ENCODE measurements at regions not wholly inside any gene's neighbourhood (a gene's known extent, or its start where the extent isn't known, plus 50 kb on each side); places are given as distances from the start of the nearest gene placed in this dataset.

DNA sequence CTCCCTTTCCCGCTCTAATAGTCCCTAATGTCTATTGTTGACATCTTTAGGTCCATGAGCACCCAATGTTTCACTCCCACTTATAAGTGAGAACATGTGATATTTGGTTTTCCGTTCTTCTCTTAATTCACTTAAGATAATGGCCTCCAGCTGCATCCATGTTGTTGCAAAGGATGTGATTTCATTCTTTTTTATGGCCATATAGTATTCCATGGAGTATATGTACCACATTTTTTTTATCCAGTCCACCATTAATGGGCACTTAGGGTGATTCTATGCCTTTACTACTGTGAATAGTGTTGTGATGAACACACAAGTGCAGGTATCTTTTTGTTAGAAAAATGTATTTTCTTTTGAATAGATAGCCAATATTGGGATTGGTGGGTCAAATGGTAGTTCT, 126.0 kb upstream of the RAB3GAP2 start:
- in situ Hi-C loops (cut with MboI; ENCODE audit: low pct_unique_long_range_greater_than_20kb, low sequenced_read_pairs, unreplicated experiment) = no loop called here
- no peak for DNase-seq (ENCODE audit: low spot score)

DNA sequence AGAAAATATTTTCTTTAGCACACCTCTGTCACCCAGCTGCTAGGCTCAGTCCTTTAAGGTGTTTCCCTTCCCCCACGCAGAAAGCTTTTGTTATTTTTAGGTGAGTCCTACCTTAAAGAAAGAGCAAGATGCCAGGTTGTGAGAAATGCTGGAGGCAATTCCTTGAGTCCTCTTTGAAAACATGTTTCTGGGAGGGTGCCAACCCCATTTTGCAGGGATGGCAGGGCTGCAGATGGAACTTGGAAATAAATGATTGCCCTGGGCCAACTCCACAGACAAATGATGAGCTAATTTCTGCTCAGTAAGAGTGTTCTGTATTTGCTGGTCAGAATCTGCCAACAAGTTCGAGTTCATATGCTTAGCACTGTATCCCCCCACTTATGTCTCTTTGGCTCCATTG, 119.2 kb upstream of the RAB3GAP2 start:
- no peak for DNase-seq (ENCODE audit: low spot score)
- TF ChIP-seq, protein P1, sequence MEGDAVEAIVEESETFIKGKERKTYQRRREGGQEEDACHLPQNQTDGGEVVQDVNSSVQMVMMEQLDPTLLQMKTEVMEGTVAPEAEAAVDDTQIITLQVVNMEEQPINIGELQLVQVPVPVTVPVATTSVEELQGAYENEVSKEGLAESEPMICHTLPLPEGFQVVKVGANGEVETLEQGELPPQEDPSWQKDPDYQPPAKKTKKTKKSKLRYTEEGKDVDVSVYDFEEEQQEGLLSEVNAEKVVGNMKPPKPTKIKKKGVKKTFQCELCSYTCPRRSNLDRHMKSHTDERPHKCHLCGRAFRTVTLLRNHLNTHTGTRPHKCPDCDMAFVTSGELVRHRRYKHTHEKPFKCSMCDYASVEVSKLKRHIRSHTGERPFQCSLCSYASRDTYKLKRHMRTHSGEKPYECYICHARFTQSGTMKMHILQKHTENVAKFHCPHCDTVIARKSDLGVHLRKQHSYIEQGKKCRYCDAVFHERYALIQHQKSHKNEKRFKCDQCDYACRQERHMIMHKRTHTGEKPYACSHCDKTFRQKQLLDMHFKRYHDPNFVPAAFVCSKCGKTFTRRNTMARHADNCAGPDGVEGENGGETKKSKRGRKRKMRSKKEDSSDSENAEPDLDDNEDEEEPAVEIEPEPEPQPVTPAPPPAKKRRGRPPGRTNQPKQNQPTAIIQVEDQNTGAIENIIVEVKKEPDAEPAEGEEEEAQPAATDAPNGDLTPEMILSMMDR (IDR thresholded peaks at IDR 0.05; ENCODE audit: extremely low read depth, insufficient read depth, missing control alignments) = no peak
- in situ Hi-C loops (cut with MboI; ENCODE audit: low pct_unique_long_range_greater_than_20kb, low sequenced_read_pairs, unreplicated experiment) = no loop called here

More for the DNA sequence above, 126.0 kb upstream of the RAB3GAP2 start:
- TF ChIP-seq, protein P1 (IDR thresholded peaks at IDR 0.05; ENCODE audit: extremely low read depth, insufficient read depth, missing control alignments) = no peak

DNA sequence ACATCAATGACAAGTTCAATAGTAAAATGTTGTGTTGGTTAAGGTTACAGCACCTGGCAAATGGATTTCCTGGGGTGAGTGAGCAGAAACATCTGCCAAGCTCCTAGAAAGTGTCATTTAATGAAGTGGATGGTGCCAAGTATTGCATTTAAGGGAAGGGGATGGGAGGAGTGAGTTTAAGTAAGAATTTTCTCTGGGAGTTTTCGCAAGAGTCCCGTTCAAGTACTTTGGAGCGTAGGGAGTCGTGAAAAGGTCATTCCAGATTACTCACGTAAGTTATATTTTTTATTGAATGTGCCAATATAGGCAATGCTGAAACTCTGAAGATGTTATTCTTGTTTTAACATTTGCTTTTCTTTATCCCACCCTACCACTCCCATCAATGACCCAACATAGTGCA, 117.4 kb upstream of the RAB3GAP2 start:
- no peak for DNase-seq (ENCODE audit: low spot score)
- TF ChIP-seq, protein P1 (IDR thresholded peaks at IDR 0.05; ENCODE audit: extremely low read depth, insufficient read depth, missing control alignments) = no peak
- in situ Hi-C loops (cut with MboI; ENCODE audit: low pct_unique_long_range_greater_than_20kb, low sequenced_read_pairs, unreplicated experiment) = no loop called here

DNA sequence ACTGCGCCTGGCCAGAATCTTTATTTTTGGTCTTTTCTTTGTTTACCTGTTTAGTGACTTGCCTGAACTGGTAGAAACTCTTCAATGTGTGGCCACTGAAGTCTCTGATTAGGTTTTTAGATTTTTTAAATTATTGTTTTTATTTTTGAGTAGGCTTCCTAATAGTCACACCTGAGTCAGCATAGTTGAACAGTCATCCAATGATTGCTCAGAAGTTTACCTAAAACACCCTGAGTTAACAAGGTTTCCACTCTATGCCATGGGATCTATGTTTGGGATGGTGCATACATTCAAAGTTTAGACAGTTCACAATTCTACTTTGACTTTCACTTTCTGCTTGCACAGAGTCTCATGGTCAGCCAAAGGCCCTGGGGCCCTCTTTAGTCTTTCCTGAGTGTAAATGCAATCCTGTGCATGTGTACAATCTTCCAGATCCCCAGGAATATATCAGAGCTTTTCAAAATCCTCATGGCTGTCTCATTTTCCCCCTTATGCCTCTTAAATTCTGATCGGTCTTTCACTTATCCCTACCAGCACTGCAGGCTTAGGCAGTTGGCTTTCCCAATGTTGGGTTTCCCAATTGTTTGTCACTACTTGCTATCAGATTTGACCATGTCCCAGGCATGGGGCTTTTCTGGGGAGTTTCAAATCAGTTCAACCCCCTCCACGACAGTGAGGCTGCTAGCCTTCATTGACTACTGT, 114.4 kb upstream of the RAB3GAP2 start:
- TF ChIP-seq, protein P1 (IDR thresholded peaks at IDR 0.05; ENCODE audit: extremely low read depth, insufficient read depth, missing control alignments) = no peak

DNA sequence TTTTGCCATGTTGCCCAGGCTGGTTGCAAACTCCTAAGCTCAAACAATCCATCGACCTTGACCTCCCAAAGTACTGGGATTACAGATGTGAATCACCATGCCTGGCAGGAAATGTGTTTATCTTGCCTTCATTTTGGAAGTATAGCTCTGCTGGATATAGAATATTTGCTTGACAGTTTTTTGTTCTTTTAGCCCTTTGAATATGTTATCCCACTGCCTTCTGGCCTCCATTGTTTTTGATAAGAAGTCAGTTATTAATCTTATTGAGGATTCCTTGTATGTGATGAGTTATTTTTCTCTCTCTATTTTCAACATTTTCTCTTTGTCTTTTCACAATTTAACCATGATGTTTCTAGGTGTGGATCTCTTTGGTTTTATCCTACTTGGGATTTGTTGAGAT, 112.9 kb upstream of the RAB3GAP2 start:
- DNase-seq (ENCODE audit: low spot score) = no peak
- in situ Hi-C loops (cut with MboI; ENCODE audit: low pct_unique_long_range_greater_than_20kb, low sequenced_read_pairs, unreplicated experiment) = no loop called here
- TF ChIP-seq, protein P1 (IDR thresholded peaks at IDR 0.05; ENCODE audit: extremely low read depth, insufficient read depth, missing control alignments) = no peak

More for the DNA sequence above, 114.4 kb upstream of the RAB3GAP2 start:
- DNase-seq (ENCODE audit: low spot score) = no peak
- in situ Hi-C loops (cut with MboI; ENCODE audit: low pct_unique_long_range_greater_than_20kb, low sequenced_read_pairs, unreplicated experiment) = no loop called here

DNA sequence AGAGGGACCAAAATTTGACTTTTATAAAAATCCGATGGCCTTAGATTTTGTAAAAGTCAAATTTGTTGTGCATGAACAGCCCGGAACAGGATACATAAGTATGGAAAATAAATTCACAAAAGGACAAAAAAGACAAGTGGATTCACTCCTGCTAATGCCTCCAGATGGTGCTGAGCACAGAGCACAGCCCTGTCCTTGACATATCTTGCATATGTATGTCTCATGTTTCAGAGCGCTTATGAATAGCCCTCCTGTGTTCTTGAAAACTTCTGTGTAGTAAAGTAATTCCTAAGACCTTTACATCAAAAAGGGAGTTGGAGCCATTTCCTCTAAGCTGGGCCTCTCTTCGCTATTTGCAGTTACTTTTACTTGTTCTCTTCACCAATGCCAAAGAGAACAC, 110.7 kb upstream of the RAB3GAP2 start:
- no peak for DNase-seq (ENCODE audit: low spot score)
- TF ChIP-seq, protein P1 (IDR thresholded peaks at IDR 0.05; ENCODE audit: extremely low read depth, insufficient read depth, missing control alignments) = no peak
- in situ Hi-C loops (cut with MboI; ENCODE audit: low pct_unique_long_range_greater_than_20kb, low sequenced_read_pairs, unreplicated experiment) = no loop called here
